HG02870 (cell line): ENCODE measurements at regions not wholly inside any gene's neighbourhood (a gene's known extent, or its start where the extent isn't known, plus 50 kb on each side); places are given as distances from the start of the nearest gene placed in this dataset.
"Not testable (repeated sequence)": the region's sequence is repeated elsewhere in the genome, so short reads cannot be mapped to it uniquely, and the experiment has no call there.

ENCODE experiments used
- ATAC-seq: cut with Tn5 transposase; IDR thresholded peaks from one replicate; pipeline ENCODE4 v1.9.1; 2021; ENCODE audit warnings: mild to moderate bottlenecking, moderate library complexity; ENCODE audit not compliant: unreplicated experiment

DNA sequence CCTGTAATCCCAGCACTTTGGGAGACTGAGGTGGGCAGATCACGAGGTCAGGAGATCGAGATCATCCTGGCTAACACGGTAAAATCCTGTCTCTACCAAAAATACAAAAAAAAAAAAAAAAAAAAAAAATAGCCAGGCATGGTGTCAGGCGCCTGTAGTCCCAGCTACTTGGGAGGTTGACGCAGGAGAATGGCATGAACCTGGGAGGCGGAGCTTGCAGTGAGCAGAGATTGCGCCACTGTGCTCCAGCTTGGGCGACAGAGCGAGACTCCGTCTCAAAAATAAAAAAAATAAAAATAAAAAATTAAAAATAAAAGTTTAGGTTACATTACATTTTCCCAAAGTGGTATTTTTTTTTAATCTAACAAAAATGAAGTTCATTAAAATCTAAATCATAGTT is 218.1 kb upstream of the TMEFF2 start:
- not testable (repeated sequence) for ATAC-seq

DNA sequence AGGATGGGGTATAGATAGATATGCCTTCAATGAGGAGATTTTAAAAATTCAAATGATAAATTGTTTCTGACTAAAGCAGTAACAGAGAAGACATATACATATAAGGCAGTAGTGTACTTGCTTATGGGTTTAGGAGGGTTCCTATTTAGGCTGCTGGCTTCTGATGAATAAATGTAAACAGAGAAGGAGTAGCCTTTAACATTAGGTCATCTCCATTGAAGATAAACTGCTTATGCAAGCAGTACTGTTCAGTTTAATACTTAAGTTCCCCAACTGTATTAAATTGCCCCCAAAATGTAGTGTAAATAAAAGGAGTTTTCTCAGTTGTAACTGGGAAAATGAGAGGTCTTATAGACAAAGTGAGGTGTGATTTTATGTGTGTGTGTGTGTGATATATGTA is 217.7 kb upstream of the TMEFF2 start:
- ATAC-seq, result no peak

- ATAC-seq, result no peak
Observed at GRCh38 chr2:192411755-192412154, 217.0 kb upstream of the TMEFF2 start.

GRCh38 chr2:192410319-192410718 is 215.6 kb upstream of the TMEFF2 start:
- no peak for ATAC-seq

DNA sequence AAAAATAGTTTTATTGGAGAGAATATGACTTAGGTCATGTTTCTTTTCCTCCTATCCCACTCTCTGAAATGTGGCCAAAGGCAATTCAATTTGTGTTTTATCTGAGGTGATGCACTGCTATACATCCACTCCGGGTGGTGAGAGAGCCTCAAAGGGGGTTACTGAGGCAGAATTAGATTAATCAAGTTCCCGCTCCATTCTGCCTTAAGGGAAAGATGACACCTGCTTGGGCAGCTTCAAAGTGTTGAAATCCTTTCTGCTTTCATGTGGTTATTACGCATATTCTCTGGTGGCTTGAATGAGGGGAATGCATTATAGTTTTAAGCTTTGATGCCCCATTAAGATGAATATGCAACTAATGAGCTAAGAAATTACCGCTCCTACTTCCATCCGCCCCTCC is 213.0 kb upstream of the TMEFF2 start:
- ATAC-seq, result no peak

GRCh38 chr2:192398236-192398635 is 203.5 kb upstream of the TMEFF2 start:
- no peak for ATAC-seq

- no peak for ATAC-seq
Observed at GRCh38 chr2:192394605-192395004, 199.9 kb upstream of the TMEFF2 start.

- no peak for ATAC-seq
Observed at GRCh38 chr2:192391041-192391440, 196.3 kb upstream of the TMEFF2 start.

- ATAC-seq, result no peak
Observed at GRCh38 chr2:192390401-192390800, 195.7 kb upstream of the TMEFF2 start.

DNA sequence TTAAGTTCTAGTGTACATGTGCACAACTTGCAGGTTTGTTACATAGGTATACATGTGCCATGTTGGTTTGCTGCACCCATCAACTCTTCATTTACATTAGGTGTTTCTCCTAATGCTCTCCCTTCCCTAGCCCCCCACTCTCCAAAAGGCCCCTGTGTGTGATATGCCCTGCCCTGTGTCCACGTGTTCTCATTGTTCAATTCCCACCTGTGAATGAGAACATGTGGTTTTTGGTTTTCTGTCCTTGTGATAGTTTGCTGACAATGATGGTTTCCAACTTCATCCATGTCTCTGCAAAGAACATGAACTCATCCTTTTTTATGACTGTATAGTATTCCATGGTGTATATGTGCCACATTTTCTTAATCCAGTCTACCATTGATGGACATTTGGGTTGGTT is 189.5 kb upstream of the TMEFF2 start:
- ATAC-seq, result not testable (repeated sequence)

- no peak for ATAC-seq
Observed at GRCh38 chr2:192381082-192381481, 186.3 kb upstream of the TMEFF2 start.

DNA sequence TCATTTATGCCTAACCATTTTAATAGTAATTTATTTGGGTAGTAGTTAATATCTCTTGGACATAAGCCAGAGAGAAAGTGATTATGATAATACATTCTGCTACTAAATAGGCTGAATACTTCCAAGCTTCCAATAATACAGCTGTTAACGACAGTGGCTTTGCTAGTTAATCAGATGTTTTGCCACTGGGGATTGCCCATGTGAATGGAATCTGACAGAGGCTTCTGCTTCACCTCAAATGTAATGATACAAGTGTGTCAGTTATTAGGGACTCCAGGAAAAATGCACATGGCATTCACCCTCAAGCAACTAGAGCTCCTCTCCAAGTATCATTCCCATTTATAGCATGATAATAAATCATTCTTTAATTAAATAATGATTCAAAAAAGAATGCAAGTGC is 185.0 kb upstream of the TMEFF2 start:
- ATAC-seq, result no peak

DNA sequence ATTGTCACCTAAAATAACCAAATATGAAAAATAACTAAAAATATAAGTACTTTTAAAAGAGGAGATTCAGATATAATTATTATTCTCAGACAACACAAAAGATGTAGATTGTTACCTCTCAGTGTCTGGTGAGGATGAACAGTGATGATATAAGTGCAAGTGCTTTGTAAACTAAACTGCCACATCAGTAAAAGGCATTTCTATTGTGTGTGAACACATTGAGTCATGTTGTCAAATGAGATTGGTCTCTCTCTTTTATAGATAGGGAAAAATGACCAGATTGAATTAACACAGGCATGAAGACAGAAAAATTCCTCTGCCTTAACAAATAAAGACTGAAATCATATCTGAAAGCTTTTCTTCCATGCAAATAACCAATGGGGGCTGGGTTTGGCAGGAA is 182.4 kb upstream of the TMEFF2 start:
- no peak for ATAC-seq

GRCh38 chr2:192373754-192374153 is 179.0 kb upstream of the TMEFF2 start:
- ATAC-seq, result no peak

DNA sequence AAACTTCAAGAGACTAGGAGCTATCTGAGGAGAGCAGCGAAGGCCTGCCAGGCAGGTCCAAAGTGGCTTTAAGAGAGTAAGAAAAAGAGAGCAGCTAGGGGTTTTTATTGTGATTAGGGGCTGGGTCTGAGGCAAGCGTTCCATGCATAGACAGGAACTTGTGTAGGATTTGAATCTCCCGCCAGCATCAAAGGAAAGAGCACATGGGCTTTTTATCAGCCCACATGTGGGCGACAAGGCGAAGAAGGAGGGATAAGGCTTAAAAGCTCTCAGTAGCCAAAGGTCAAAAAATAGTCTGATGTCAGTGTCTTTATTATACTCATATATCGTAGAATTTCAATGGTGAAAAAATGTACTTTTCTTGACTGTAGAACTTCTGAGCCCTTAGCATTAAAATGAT is 178.5 kb upstream of the TMEFF2 start:
- no peak for ATAC-seq

DNA sequence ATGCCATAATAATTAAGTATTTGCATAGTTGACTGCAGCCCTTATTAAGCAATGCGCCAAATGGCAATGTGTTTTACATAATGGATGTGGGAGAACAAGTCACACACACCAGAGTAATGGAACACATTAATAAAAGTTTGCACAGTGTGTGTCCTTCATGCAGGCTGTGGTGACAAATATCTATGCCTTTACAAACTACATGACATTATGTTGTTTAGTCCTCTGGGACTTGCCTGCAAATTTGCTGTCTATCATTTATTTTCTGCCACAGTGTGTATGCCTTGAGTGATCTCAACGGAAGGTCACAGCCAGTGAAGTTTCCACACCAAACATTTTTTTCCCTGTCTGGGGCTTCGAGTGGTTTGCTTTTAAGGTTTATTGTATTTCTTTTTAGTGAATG is 175.2 kb upstream of the TMEFF2 start:
- ATAC-seq, result no peak

- ATAC-seq, result no peak
Observed at GRCh38 chr2:192357217-192357616, 162.5 kb upstream of the TMEFF2 start.

- no peak for ATAC-seq
Observed at GRCh38 chr2:192354512-192355244, 159.9 kb upstream of the TMEFF2 start.

DNA sequence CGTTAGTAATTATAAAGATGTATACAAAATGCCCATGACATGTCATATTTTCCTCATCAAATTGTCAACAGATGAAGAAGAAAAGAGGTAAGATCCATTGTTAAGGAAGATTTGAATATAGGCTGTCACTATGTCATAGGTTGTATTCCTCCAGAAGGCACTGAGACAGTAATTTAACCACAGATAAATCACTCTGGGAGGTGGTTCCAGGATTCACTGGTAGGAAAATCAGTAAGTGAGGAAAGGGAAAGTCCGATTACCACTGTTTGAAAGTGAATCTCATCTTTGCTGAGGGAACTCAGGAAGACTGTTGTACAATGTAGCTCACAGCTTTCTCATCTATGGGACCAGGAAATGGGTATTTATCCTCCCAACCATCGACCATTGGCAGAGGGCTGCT is 152.8 kb upstream of the TMEFF2 start:
- no peak for ATAC-seq

DNA sequence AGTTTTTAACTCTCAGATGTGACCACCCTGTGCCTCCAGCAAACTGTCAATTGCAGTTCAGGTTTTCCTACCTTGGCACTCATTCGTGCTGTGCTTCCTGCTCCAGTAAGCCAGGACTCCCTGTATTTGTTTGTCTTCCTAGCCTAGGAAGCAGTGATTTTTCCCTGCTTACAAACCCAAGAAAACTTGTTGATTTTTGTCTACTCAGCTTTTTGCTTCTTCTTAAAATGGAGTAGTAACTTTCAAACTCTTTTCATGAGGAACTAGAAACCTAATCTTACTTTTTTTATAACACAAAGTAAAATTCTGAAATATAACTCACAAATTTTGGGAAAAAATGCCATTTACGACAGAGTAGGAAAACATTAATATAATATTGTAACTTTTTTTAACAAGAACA is 150.6 kb upstream of the TMEFF2 start:
- ATAC-seq, result no peak

GRCh38 chr2:192333642-192334041 is 138.9 kb upstream of the TMEFF2 start:
- ATAC-seq, result no peak

DNA sequence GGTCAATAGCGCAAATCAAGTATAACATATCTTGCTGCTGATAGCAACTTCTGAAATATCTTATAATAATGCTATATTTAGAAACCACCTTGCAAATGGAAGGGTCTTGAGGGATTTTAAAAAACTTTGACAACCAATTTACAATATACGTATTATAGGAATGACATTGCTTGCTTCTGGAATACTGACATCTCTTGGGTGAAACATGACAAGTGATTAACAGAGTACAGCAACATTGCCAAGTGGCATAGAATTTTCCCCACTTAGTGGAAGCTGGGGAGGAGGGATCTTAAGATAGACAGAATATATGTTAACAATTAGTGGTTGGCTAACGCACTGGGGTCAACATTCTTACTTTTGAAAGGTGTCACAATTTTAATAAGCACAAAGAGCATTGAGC is 133.6 kb upstream of the TMEFF2 start:
- ATAC-seq, result no peak

- ATAC-seq, result peak; percentile 45
Observed at GRCh38 chr2:192327576-192327975, 132.8 kb upstream of the TMEFF2 start.
